Choroid plexus epithelial cell (primary cell): ENCODE measurements at regions not wholly inside any gene's neighbourhood (a gene's known extent, or its start where the extent isn't known, plus 50 kb on each side); places are given as distances from the start of the nearest gene placed in this dataset.
A peak's percentile ranks its signal among the peaks of the same experiment; 100 is the strongest.

Experiments used
- DNase-seq: peaks from one replicate; pipeline ENCODE4 v3.0.0-alpha.2; 2010; ENCODE audit warnings: low read depth
- H3K4me3 ChIP-seq: 2 replicates; pipeline ENCODE4 v1.5.1; 2011; ENCODE audit warnings: low read depth, mild to moderate bottlenecking, control low read depth, low read length, moderate library complexity
- CTCF ChIP-seq: conservative IDR thresholded peaks from 2 replicates; pipeline ENCODE4 v1.5.1; 2011; ENCODE audit warnings: low read depth, mild to moderate bottlenecking, control low read depth, inconsistent platforms, low read length, moderate library complexity

DNA sequence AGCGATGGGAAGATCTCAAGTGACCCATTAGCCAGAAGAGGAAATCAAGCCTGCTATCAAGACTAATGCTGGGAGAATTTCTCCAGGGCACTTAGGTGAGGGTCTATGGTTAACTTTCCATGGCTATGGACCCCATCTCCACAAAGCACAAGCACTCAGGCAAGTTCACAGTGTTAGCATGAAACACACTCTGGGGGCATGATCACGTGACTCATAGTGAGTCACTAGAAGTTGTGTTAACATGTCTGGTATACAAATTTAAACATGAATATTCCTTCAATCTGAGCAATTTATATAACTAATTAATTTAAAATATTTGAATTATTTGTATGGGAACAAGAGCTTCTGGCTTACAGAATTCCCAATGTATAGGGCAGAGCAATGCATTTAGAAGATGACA is 131.8 kb downstream of the FAM204A start:
- no peak for TF ChIP-seq CTCF
- H3K4me3 ChIP-seq, result no peak overlapping the region
- peak; percentile 8 for DNase-seq

GRCh38 chr10:118209215-118209614 is 132.9 kb downstream of the FAM204A start:
- no peak overlapping the region for H3K4me3 ChIP-seq
- no peak for DNase-seq
- no peak for TF ChIP-seq CTCF

DNA sequence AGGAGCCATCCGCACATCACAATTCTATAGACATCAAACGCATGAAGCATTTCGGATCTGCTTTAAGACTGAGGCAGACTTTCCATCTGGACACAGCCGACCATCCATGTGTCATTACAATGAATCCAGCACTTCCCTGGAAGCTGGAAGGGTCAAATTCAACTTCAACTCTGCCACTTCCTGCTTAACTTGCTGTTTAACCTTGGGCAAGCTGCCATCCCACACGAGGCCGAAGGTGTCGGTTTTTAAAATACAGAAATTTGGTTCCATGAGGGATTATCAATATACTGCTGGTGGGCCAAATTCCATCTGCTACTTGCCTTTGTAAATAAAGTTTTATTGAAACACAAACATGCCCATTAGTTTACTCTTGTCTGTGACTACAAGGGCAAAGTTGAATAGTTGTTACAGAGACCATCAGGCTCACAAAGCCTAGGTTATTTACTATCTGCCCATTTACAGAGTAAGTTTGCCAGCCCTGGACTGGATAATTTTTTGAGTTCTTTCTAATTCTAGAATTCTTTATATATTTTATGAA is 134.6 kb downstream of the FAM204A start:
- TF ChIP-seq CTCF, result no peak
- no peak for DNase-seq
- no peak overlapping the region for H3K4me3 ChIP-seq

DNA sequence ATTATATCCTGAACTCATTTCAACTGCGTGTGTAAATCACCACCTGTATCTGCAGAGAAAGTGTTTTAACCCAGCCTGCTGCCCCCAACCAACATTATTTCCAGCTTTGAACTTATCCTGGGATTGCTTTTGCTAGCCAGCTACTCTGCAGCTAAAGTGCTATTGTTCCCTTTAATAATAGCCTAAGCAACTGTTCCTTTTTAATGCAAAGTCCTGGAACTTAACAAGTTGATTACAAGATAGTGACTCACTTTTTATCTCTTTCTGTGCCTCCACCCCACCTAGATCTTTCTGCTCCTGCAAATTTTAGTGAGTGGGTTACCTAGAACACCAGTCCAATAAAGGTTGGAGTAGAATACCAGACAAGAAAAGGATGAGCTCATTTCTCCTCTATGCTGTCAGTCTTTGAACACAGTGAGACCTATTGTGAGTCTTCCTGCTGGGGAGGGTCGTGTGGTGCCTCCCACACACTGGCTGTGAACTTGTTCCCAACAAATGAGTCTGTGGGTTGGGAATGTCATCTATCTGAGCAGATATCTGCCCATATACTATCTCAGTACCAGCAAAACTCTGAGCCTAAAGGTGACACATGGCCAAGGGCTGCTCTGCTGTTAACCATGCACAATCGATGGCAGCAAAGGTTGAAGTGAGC is 137.7 kb downstream of the FAM204A start:
- TF ChIP-seq CTCF, result no peak
- DNase-seq, result no peak
- H3K4me3 ChIP-seq, result no peak overlapping the region

- H3K4me3 ChIP-seq, result no peak overlapping the region
- DNase-seq, result no peak
- TF ChIP-seq CTCF, result no peak
Measured at GRCh38 chr10:118203461-118203860, 138.7 kb downstream of the FAM204A start.

DNA sequence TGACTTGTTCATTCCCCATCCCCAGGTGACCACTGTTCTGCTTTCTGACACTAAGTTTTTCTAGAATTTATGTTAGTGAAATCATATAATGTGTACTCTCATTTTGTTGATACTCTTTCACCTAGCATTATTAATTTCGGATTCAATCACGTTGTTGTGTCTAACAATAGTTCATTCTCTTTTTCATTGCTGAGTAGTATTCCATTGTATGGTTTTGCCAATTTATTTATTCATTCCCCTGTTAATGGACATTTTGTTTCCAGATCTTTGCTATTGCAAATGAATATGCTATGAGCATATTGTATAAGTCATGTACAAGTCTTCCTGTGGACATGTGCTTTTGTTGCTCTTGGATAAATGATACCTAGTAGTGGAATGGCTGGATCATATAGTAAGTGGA is 146.4 kb downstream of the FAM204A start:
- TF ChIP-seq CTCF, result no peak
- DNase-seq, result no peak
- H3K4me3 ChIP-seq, result no peak overlapping the region

GRCh38 chr10:118193642-118194041 is 146.9 kb upstream of the RAB11FIP2 start:
- H3K4me3 ChIP-seq, result no peak overlapping the region
- no peak for DNase-seq
- no peak for TF ChIP-seq CTCF
